Panc1 (cell line): ENCODE measurements at regions not wholly inside any gene's neighbourhood (a gene's known extent, or its start where the extent isn't known, plus 50 kb on each side); places are given as distances from the start of the nearest gene placed in this dataset.

ENCODE experiments used
- ATAC-seq: fragments of 200-7000 bp; cut with Tn5 transposase; 2 replicates; pipeline ENCODE4 v1.9.1; 2020; ENCODE audit warnings: mild to moderate bottlenecking, moderate library complexity
- BruUV-seq: library from RNA; stranded (reverse); fragments of 400-500 nt; replicated peaks from 2 replicates; lab custom pipeline; 2021; lab: Mats Ljungman, UMichigan
- CTCF ChIA-PET: fragments of 300-600 bp; sonication (Branson Sonifier 250); formaldehyde crosslinking; loops from one replicate; lab custom pipeline; 2022; ENCODE audit warnings: antibody characterized with exemption; lab: Charles Lee
- POLR2A ChIA-PET: fragments of 300-600 bp; sonication (Branson Sonifier 250); formaldehyde crosslinking; loops from one replicate; lab custom pipeline; 2022; ENCODE audit warnings: antibody characterized with exemption; lab: Charles Lee
- DNase-seq: peaks from one replicate; pipeline ENCODE4 v3.0.0-alpha.2; 2010; ENCODE audit warnings: low read depth, low spot score
- H3K27ac ChIP-seq: 2 replicates; pipeline ENCODE4 v1.5.1; 2011; ENCODE audit warnings: mild to moderate bottlenecking, low read length, inconsistent platforms
- H3K27me3 ChIP-seq: fragments of 200-500 bp; sonication (Bioruptor generic); 2 replicates; pipeline ENCODE4 v1.6.0; 2014; ENCODE audit warnings: low read length, inconsistent platforms; ENCODE audit not compliant: control insufficient read depth, insufficient read depth
- H3K36me3 ChIP-seq: fragments of 200-500 bp; sonication (Bioruptor generic); 2 replicates; pipeline ENCODE4 v1.5.1; 2014; ENCODE audit warnings: inconsistent platforms, mild to moderate bottlenecking, low read length, moderate library complexity; ENCODE audit not compliant: control insufficient read depth, insufficient read depth
- H3K4me1 ChIP-seq: 2 replicates; pipeline ENCODE4 v1.5.1; 2011; ENCODE audit warnings: inconsistent platforms, mild to moderate bottlenecking, low read length, moderate library complexity; ENCODE audit not compliant: control insufficient read depth, insufficient read depth
- H3K4me3 ChIP-seq, 2 experiments: 2 replicates each; pipeline ENCODE4 v1.5.1; 2011 to 2012; ENCODE audit warnings: low read depth in 2 of 2, low read length in 2 of 2, mild to moderate bottlenecking in 2 of 2, inconsistent platforms in 1 of 2, moderate library complexity in 1 of 2
- H3K9me3 ChIP-seq: fragments of 200-500 bp; sonication (Bioruptor generic); 2 replicates; pipeline ENCODE4 v1.5.1; 2014; ENCODE audit warnings: low read depth, mild to moderate bottlenecking, inconsistent platforms, low read length, moderate library complexity; ENCODE audit not compliant: control insufficient read depth, insufficient read depth
- POLR2AphosphoS5 ChIP-seq: IDR thresholded peaks from 2 replicates; pipeline ENCODE4 v1.6.1; 2012; ENCODE audit warnings: mild to moderate bottlenecking, low read depth, low read length, moderate library complexity
- SIN3A ChIP-seq: IDR thresholded peaks from 2 replicates; pipeline ENCODE4 v1.6.1; 2012; ENCODE audit warnings: low read depth, mild to moderate bottlenecking, low read length, moderate library complexity, borderline replicate concordance; ENCODE audit not compliant: insufficient read depth
- TCF7L2 ChIP-seq: IDR thresholded peaks from 2 replicates; pipeline ENCODE4 v1.6.1; 2011; ENCODE audit warnings: mild to moderate bottlenecking, low read depth, low read length, inconsistent platforms
- in situ Hi-C: cut with HindIII; loops from 2 replicates; pipeline ENCODE4 v1.10.0; 2016; ENCODE audit warnings: low sequenced_read_pairs, low pct_unique_long_range_greater_than_20kb
- intact Hi-C: fragments of 100-400 bp; cut with micrococcal nuclease; formaldehyde crosslinking; loops from one replicate; pipeline ENCODE4 v1.10.0; 2022; ENCODE audit not compliant: unreplicated experiment
- TF ChIP-seq, protein P1 (sequence below), 2 experiments: IDR thresholded peaks; 2 replicates each; pipeline ENCODE4 v1.6.1; 2011 to 2012; ENCODE audit warnings: low read depth in 2 of 2, control low read depth in 1 of 2, low read length in 1 of 2, mild to moderate bottlenecking in 1 of 2, moderate library complexity in 1 of 2; ENCODE audit not compliant: insufficient read depth in 1 of 2
- TF ChIP-seq, protein P2 (sequence below): fragments of 450-650 bp; IDR thresholded peaks from 2 replicates; pipeline ENCODE4 v1.5.1; 2017; ENCODE audit warnings: mild to moderate bottlenecking

DNA sequence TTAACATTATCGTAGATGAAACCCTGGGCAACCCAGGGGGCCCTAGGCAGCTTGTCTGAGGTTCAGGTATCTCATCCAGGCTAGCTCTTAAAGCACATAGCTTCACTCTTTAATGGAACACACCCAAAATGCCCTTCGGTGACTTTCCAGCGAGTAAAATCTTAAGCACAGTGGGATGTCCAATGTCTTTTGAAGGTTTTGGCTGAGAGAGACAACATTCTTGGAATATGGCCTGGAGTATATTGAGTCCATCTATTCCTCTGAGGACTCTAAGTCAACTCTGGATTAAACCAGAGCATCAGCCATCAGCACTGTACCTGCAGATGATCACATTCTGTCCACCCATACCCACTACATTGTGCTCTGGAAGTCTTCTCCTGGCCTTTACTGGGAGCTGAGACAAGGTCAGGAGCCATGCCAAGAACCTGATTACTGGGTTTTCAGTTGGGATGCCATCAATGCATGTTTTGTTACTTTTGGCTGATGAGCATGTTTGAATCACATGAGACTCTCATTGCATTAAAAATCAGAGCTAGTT is 63.4 kb upstream of the CDH11 start:
- DNase-seq (no peak), ATAC-seq (no peak)
- no peaks in the 10 kb centered on the region for H3K36me3 ChIP-seq
- no peak for TF ChIP-seq TCF7L2
- no peak for TF ChIP-seq POLR2AphosphoS5
- TF ChIP-seq SIN3A, result no peak
- TF ChIP-seq, protein P1, sequence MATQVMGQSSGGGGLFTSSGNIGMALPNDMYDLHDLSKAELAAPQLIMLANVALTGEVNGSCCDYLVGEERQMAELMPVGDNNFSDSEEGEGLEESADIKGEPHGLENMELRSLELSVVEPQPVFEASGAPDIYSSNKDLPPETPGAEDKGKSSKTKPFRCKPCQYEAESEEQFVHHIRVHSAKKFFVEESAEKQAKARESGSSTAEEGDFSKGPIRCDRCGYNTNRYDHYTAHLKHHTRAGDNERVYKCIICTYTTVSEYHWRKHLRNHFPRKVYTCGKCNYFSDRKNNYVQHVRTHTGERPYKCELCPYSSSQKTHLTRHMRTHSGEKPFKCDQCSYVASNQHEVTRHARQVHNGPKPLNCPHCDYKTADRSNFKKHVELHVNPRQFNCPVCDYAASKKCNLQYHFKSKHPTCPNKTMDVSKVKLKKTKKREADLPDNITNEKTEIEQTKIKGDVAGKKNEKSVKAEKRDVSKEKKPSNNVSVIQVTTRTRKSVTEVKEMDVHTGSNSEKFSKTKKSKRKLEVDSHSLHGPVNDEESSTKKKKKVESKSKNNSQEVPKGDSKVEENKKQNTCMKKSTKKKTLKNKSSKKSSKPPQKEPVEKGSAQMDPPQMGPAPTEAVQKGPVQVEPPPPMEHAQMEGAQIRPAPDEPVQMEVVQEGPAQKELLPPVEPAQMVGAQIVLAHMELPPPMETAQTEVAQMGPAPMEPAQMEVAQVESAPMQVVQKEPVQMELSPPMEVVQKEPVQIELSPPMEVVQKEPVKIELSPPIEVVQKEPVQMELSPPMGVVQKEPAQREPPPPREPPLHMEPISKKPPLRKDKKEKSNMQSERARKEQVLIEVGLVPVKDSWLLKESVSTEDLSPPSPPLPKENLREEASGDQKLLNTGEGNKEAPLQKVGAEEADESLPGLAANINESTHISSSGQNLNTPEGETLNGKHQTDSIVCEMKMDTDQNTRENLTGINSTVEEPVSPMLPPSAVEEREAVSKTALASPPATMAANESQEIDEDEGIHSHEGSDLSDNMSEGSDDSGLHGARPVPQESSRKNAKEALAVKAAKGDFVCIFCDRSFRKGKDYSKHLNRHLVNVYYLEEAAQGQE (IDR thresholded peaks at IDR 0.05; ENCODE audit: insufficient read depth in 1 of 2, low read depth in 2 of 2, low read length in 1 of 2), result no peak
- BruUV-seq, result no TSS peak
- in situ Hi-C loops (no loop called here), intact Hi-C loops (no loop called here)
- no peaks in the 10 kb centered on the region for H3K9me3 ChIP-seq
- no peaks in the 10 kb centered on the region for H3K27me3 ChIP-seq
- ChIA-PET POLR2A (no interaction called here), CTCF (no interaction called here)
- H3K27ac ChIP-seq, result no peak overlapping the region
- H3K4me1 ChIP-seq, result no peaks in the 10 kb centered on the region
- H3K4me3 ChIP-seq, result no peak overlapping the region

DNA sequence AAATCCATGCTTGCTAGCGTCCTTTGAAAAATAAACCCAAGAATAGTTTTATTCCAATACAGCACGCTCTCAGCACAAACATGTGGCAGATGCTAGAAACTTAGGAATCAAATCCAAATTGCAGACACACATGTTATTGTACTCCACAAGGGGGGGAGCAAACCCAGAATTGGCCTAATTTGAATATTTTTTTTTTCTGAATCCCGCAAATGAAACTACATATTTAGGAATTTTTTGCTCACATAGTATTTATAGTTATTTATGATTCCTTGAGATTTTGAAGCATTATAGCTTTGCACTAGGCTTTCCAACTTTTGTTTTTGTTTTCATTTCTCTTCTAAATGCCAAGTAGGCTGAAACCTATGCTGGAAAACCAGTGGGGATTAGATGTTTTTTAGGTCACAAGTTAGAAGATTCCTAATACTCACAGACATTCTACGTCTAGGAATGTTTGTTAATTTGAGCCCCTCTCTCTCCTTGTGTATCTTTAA is 59.3 kb upstream of the CDH11 start:
- TF ChIP-seq, protein P1 (IDR thresholded peaks at IDR 0.05; ENCODE audit: insufficient read depth in 1 of 2, low read depth in 2 of 2, low read length in 1 of 2), result no peak
- TF ChIP-seq POLR2AphosphoS5, result no peak
- intact Hi-C loops, result no loop called here
- BruUV-seq, result no TSS peak
- no peak for DNase-seq
- CTCF ChIA-PET, result no interaction called here
- ATAC-seq, result no peak
- no peaks in the 10 kb centered on the region for H3K27me3 ChIP-seq
- no peaks in the 10 kb centered on the region for H3K4me1 ChIP-seq
- POLR2A ChIA-PET, result interaction anchor here (0.6 kb wide), 1 partner anchor 1190 kb away, joined by 4 read pairs; no protein-coding TSS in a partner anchor
- in situ Hi-C loops, result no loop called here
- no peaks in the 10 kb centered on the region for H3K36me3 ChIP-seq
- no peak overlapping the region for H3K27ac ChIP-seq
- H3K9me3 ChIP-seq, result no peaks in the 10 kb centered on the region
- H3K4me3 ChIP-seq, result no peak overlapping the region

DNA sequence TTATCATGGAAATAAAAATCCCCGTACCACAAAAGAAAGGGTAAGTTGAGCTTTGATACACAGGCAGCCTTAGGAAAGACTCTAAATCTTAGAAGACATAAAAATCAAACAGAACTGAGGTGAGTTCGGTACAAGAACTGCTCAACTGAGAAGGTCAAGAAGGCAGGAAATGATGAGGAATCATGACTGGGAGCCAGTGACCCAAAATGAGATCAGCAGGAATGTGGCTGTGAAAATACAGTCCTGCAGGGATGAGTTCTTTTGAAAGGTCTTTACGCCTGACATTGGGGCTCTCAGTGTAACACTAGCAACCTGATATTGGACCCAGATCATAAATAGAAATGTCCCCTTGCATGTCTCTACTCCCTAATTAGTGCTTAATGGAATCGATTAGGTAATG is 56.3 kb upstream of the CDH11 start:
- DNase-seq (no peak), ATAC-seq (no peak)
- BruUV-seq, result no TSS peak
- Histone ChIP-seq H3K4me3 (no peak overlapping the region), H3K27me3 (no peaks in the 10 kb centered on the region), H3K4me1 (no peaks in the 10 kb centered on the region), H3K27ac (no peak overlapping the region), H3K36me3 (no peaks in the 10 kb centered on the region), H3K9me3 (no peaks in the 10 kb centered on the region)
- ChIA-PET POLR2A (no interaction called here), CTCF (no interaction called here)
- TF ChIP-seq, protein P1 (IDR thresholded peaks at IDR 0.05; ENCODE audit: insufficient read depth in 1 of 2, low read depth in 2 of 2, low read length in 1 of 2), result no peak
- TF ChIP-seq POLR2AphosphoS5 (no peak), TCF7L2 (no peak), SIN3A (no peak)
- TF ChIP-seq, protein P2, sequence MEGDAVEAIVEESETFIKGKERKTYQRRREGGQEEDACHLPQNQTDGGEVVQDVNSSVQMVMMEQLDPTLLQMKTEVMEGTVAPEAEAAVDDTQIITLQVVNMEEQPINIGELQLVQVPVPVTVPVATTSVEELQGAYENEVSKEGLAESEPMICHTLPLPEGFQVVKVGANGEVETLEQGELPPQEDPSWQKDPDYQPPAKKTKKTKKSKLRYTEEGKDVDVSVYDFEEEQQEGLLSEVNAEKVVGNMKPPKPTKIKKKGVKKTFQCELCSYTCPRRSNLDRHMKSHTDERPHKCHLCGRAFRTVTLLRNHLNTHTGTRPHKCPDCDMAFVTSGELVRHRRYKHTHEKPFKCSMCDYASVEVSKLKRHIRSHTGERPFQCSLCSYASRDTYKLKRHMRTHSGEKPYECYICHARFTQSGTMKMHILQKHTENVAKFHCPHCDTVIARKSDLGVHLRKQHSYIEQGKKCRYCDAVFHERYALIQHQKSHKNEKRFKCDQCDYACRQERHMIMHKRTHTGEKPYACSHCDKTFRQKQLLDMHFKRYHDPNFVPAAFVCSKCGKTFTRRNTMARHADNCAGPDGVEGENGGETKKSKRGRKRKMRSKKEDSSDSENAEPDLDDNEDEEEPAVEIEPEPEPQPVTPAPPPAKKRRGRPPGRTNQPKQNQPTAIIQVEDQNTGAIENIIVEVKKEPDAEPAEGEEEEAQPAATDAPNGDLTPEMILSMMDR, result no peak
- in situ Hi-C loops (no loop called here), intact Hi-C loops (no loop called here)
